GM18870 (cell line): ENCODE measurements at regions not wholly inside any gene's neighbourhood (a gene's known extent, or its start where the extent isn't known, plus 50 kb on each side); places are given as distances from the start of the nearest gene placed in this dataset.

Source experiments
- ATAC-seq: cut with Tn5 transposase; IDR thresholded peaks from one replicate; pipeline ENCODE4 v1.9.1; 2021; ENCODE audit warnings: moderate library complexity; ENCODE audit not compliant: unreplicated experiment

- no peak for ATAC-seq
Observed at GRCh38 chr13:90170208-90170607, 1177.3 kb upstream of the MIR17HG start.

- no peak for ATAC-seq
Observed at GRCh38 chr13:90171649-90172048, 1175.8 kb upstream of the MIR17HG start.

GRCh38 chr13:90177512-90177911, 1170.0 kb upstream of the MIR17HG start:
- ATAC-seq: no peak

- ATAC-seq: no peak
Observed at GRCh38 chr13:90184355-90184754, 1163.1 kb upstream of the MIR17HG start.

GRCh38 chr13:90185734-90186133, 1161.8 kb upstream of the MIR17HG start:
- no peak for ATAC-seq

- ATAC-seq: no peak
Observed at GRCh38 chr13:90187478-90188350, 1159.8 kb upstream of the MIR17HG start.

- no peak for ATAC-seq
Observed at GRCh38 chr13:90188351-90188636, 1159.2 kb upstream of the MIR17HG start.

- no peak for ATAC-seq
Observed at GRCh38 chr13:90197722-90198121, 1149.8 kb upstream of the MIR17HG start.

- ATAC-seq: no peak
Observed at GRCh38 chr13:90201202-90201601, 1146.3 kb upstream of the MIR17HG start.

GRCh38 chr13:90201676-90202460, 1145.6 kb upstream of the MIR17HG start:
- no peak for ATAC-seq

- ATAC-seq: no peak
Observed at GRCh38 chr13:90205081-90205480, 1142.4 kb upstream of the MIR17HG start.

GRCh38 chr13:90205911-90206310, 1141.6 kb upstream of the MIR17HG start:
- ATAC-seq: no peak

- no peak for ATAC-seq
Observed at GRCh38 chr13:90217275-90217674, 1130.2 kb upstream of the MIR17HG start.

GRCh38 chr13:90222758-90223157, 1124.7 kb upstream of the MIR17HG start:
- ATAC-seq: no peak

- no peak for ATAC-seq
Observed at GRCh38 chr13:90230311-90230710, 1117.2 kb upstream of the MIR17HG start.

GRCh38 chr13:90232291-90232690, 1115.2 kb upstream of the MIR17HG start:
- ATAC-seq: no peak

- no peak for ATAC-seq
Observed at GRCh38 chr13:90233933-90234672, 1113.4 kb upstream of the MIR17HG start.

- no peak for ATAC-seq
Observed at GRCh38 chr13:90237852-90238251, 1109.6 kb upstream of the MIR17HG start.

GRCh38 chr13:90238413-90238812, 1109.1 kb upstream of the MIR17HG start:
- ATAC-seq: no peak

- no peak for ATAC-seq
Observed at GRCh38 chr13:90239130-90239529, 1108.4 kb upstream of the MIR17HG start.

GRCh38 chr13:90246005-90246404, 1101.5 kb upstream of the MIR17HG start:
- no peak for ATAC-seq
